WERI-Rb-1 (cell line): ENCODE measurements at regions not wholly inside any gene's neighbourhood (a gene's known extent, or its start where the extent isn't known, plus 50 kb on each side); places are given as distances from the start of the nearest gene placed in this dataset.
"Not testable (repeated sequence)": the region's sequence is repeated elsewhere in the genome, so short reads cannot be mapped to it uniquely, and the experiment has no call there.

Experiments
- DNase-seq: peaks from one replicate; pipeline ENCODE4 v3.0.0-alpha.2; 2020
- H3K27ac ChIP-seq: fragments of 250-450 bp; sonication (Bioruptor Pico); 2 replicates; pipeline ENCODE4 v1.5.1; 2020; ENCODE audit warnings: mild to moderate bottlenecking, moderate library complexity
- H3K27me3 ChIP-seq: fragments of 250-450 bp; sonication (Bioruptor Pico); 2 replicates; pipeline ENCODE4 v1.5.1; 2021; ENCODE audit warnings: mild to moderate bottlenecking, low read depth, moderate library complexity; ENCODE audit not compliant: insufficient read depth, severe bottlenecking
- H3K36me3 ChIP-seq: fragments of 250-450 bp; sonication (Bioruptor Pico); 2 replicates; pipeline ENCODE4 v1.5.1; 2020; ENCODE audit warnings: mild to moderate bottlenecking, moderate library complexity
- H3K4me3 ChIP-seq: 2 replicates; pipeline ENCODE4 v1.5.1; 2011; ENCODE audit warnings: low read depth, mild to moderate bottlenecking, control low read depth, low read length
- H3K9me3 ChIP-seq: fragments of 250-450 bp; sonication (Bioruptor Pico); 2 replicates; pipeline ENCODE4 v1.5.1; 2021; ENCODE audit warnings: mild to moderate bottlenecking, moderate library complexity; ENCODE audit not compliant: severe bottlenecking
- CTCF ChIP-seq: IDR thresholded peaks from 2 replicates; pipeline ENCODE4 v1.5.1; 2011; ENCODE audit warnings: low read depth, mild to moderate bottlenecking, control low read depth, inconsistent platforms, low read length

GRCh38 chr4:134505511-134505910, 303.9 kb upstream of the PABPC4L start:
- no peak for TF ChIP-seq CTCF
- Histone ChIP-seq H3K27ac (no peak overlapping the region), H3K9me3 (peaks cover 5% of the 10 kb centered on the region), H3K36me3 (no peaks in the 10 kb centered on the region), H3K27me3 (no peaks in the 10 kb centered on the region), H3K4me3 (no peak overlapping the region)
- no peak for DNase-seq

GRCh38 chr4:134501973-134502643, 300.5 kb upstream of the PABPC4L start:
- Histone ChIP-seq H3K27ac (no peak overlapping the region), H3K4me3 (no peak overlapping the region), H3K9me3 (peaks cover 5% of the 10 kb centered on the region), H3K36me3 (no peaks in the 10 kb centered on the region), H3K27me3 (no peaks in the 10 kb centered on the region)
- TF ChIP-seq CTCF, result no peak
- no peak for DNase-seq

GRCh38 chr4:134501488-134501887, 299.9 kb upstream of the PABPC4L start:
- H3K27ac ChIP-seq, H3K4me3 ChIP-seq, H3K36me3 ChIP-seq, DNase-seq, H3K9me3 ChIP-seq, H3K27me3 ChIP-seq: not testable (repeated sequence)

- DNase-seq, result no peak
- Histone ChIP-seq H3K4me3 (no peak overlapping the region), H3K9me3 (peaks cover 7% of the 10 kb centered on the region), H3K27ac (no peak overlapping the region), H3K27me3 (no peaks in the 10 kb centered on the region), H3K36me3 (no peaks in the 10 kb centered on the region)
- TF ChIP-seq CTCF, result no peak
Measured at GRCh38 chr4:134499074-134499473, 297.5 kb upstream of the PABPC4L start.

GRCh38 chr4:134490863-134491262, 289.3 kb upstream of the PABPC4L start:
- Histone ChIP-seq H3K9me3 (peaks cover 2% of the 10 kb centered on the region), H3K36me3 (no peaks in the 10 kb centered on the region), H3K27me3 (no peaks in the 10 kb centered on the region), H3K27ac (no peak overlapping the region), H3K4me3 (no peak overlapping the region)
- no peak for DNase-seq
- no peak for TF ChIP-seq CTCF

GRCh38 chr4:134483514-134483913, 281.9 kb upstream of the PABPC4L start:
- H3K27ac ChIP-seq, H3K9me3 ChIP-seq, DNase-seq, H3K27me3 ChIP-seq, H3K36me3 ChIP-seq, H3K4me3 ChIP-seq: not testable (repeated sequence)

GRCh38 chr4:134471569-134471968, 270.0 kb upstream of the PABPC4L start:
- TF ChIP-seq CTCF, result no peak
- H3K27me3 ChIP-seq, result no peaks in the 10 kb centered on the region
- no peaks in the 10 kb centered on the region for H3K36me3 ChIP-seq
- no peaks in the 10 kb centered on the region for H3K9me3 ChIP-seq
- no peak overlapping the region for H3K4me3 ChIP-seq
- no peak overlapping the region for H3K27ac ChIP-seq
- DNase-seq, result no peak
